GM12878 (cell line): ENCODE measurements at regions not wholly inside any gene's neighbourhood (a gene's known extent, or its start where the extent isn't known, plus 50 kb on each side); places are given as distances from the start of the nearest gene placed in this dataset.

Source experiments
- ATAC-seq: fragments of 200-7000 bp; cut with Tn5 transposase; 3 replicates; pipeline ENCODE4 v1.9.1; 2020; ENCODE audit warnings: mild to moderate bottlenecking, moderate library complexity
- BruUV-seq: library from RNA; stranded (reverse); fragments of 400-500 nt; replicated peaks from 2 replicates; lab custom pipeline; 2021; lab: Mats Ljungman, UMichigan
- CTCF ChIA-PET: fragments of 300-600 bp; sonication (Branson Sonifier 250); formaldehyde crosslinking; extraction: SDS; loops from one replicate; lab custom pipeline; 2021; ENCODE audit warnings: inconsistent platforms; lab: Yijun Ruan, JAX
- POLR2A ChIA-PET: fragments of 350-600 bp; formaldehyde crosslinking; extraction: SDS; loops from one replicate; lab custom pipeline; 2021; ENCODE audit warnings: inconsistent platforms; lab: Charles Lee
- RAD21 ChIA-PET: fragments of 300-600 bp; sonication (Branson Sonifier 250); formaldehyde crosslinking; loops from one replicate; lab custom pipeline; 2023; ENCODE audit warnings: antibody characterized with exemption; ENCODE audit not compliant: unreplicated experiment; lab: Charles Lee
- SMC1A ChIA-PET: fragments of 300-600 bp; sonication (Branson Sonifier 250); formaldehyde crosslinking; loops from one replicate; lab custom pipeline; 2023; ENCODE audit not compliant: unreplicated experiment, uncharacterized antibody; lab: Charles Lee
- DNase-seq: peaks from one replicate; pipeline ENCODE4 v3.0.0-alpha.2; 2011; ENCODE audit warnings: low read depth, low spot score
- FAIRE-seq: peaks from 3 replicates; lab custom pipeline; 2011; peaks lifted over from hg19 to GRCh38; lab: Jason Lieb, UNC
- H2AFZ ChIP-seq: 2 replicates; pipeline ENCODE4 v1.6.0; 2011; ENCODE audit warnings: low read depth, low read length, control low read depth; ENCODE audit not compliant: control insufficient read depth
- H3K27ac ChIP-seq: 2 replicates; pipeline ENCODE4 v1.5.1; 2011; ENCODE audit warnings: control low read depth; ENCODE audit not compliant: control insufficient read depth, insufficient read depth
- H3K27me3 ChIP-seq, 2 experiments: replicated peaks in 1 of 2; 2 replicates each; pipeline versions ENCODE4 v1.6.0 to v1.6.1; 2011; ENCODE audit warnings: low read length in 1 of 2; ENCODE audit not compliant: control insufficient read depth in 2 of 2, insufficient read depth in 2 of 2
- H3K36me3 ChIP-seq, 2 experiments: 2 replicates each; pipeline ENCODE4 v1.5.1; 2011; ENCODE audit warnings: low read length in 1 of 2; ENCODE audit not compliant: control insufficient read depth in 2 of 2, insufficient read depth in 2 of 2
- H3K4me1 ChIP-seq: 2 replicates; pipeline ENCODE4 v1.6.1; 2011; ENCODE audit warnings: mild to moderate bottlenecking, low read length, moderate library complexity, mixed read lengths; ENCODE audit not compliant: control insufficient read depth, insufficient read depth
- H3K4me2 ChIP-seq: 2 replicates; pipeline ENCODE4 v1.6.0; 2011; ENCODE audit warnings: control low read depth; ENCODE audit not compliant: control insufficient read depth, insufficient read depth
- H3K4me3 ChIP-seq: fragments of 200-600 bp; sonication (generic); 2 replicates; pipeline ENCODE4 v1.5.1; 2016
- H3K79me2 ChIP-seq: 2 replicates; pipeline ENCODE4 v1.6.0; 2011; ENCODE audit warnings: low read length; ENCODE audit not compliant: control insufficient read depth, insufficient read depth
- H3K9ac ChIP-seq: 2 replicates; pipeline ENCODE4 v1.8.0; 2011; ENCODE audit warnings: low read length, control low read depth, mixed read lengths; ENCODE audit not compliant: control insufficient read depth, insufficient read depth
- H3K9me3 ChIP-seq: replicated peaks from 3 replicates; pipeline ENCODE4 v1.5.1; 2011; ENCODE audit warnings: mild to moderate bottlenecking, low read length; ENCODE audit not compliant: control insufficient read depth, insufficient read depth
- H4K20me1 ChIP-seq: 2 replicates; pipeline ENCODE4 v1.6.0; 2011; ENCODE audit not compliant: control insufficient read depth, insufficient read depth
- FOXM1 ChIP-seq: IDR thresholded peaks from 2 replicates; pipeline ENCODE4 v1.6.1; 2012; ENCODE audit warnings: low read depth, mild to moderate bottlenecking, inconsistent platforms, low read length, moderate library complexity
- MAX ChIP-seq: IDR thresholded peaks from 2 replicates; pipeline ENCODE4 v1.6.1; 2012; ENCODE audit warnings: low read depth, low read length, improper control_type of control experiment
- MTA2 ChIP-seq: fragments of 450-650 bp; IDR thresholded peaks from 2 replicates; pipeline ENCODE4 v1.6.1; 2016; ENCODE audit warnings: low read depth, mild to moderate bottlenecking, moderate library complexity
- PAX5 ChIP-seq: IDR thresholded peaks from 2 replicates; pipeline ENCODE4 v1.6.1; 2011; ENCODE audit warnings: low read depth, low read length, borderline replicate concordance
- SMAD5 ChIP-seq: IDR thresholded peaks from 2 replicates; pipeline ENCODE4 v1.6.1; 2016; ENCODE audit warnings: antibody characterized with exemption, low read depth
- WRNIP1 ChIP-seq: IDR thresholded peaks from 2 replicates; pipeline ENCODE4 v1.6.1; 2011; ENCODE audit warnings: low read depth, low read length, improper control_type of control experiment, borderline replicate concordance
- ZNF274 ChIP-seq: IDR thresholded peaks from one replicate; pipeline ENCODE4 v1.8.0; 2011; ENCODE audit not compliant: insufficient read length, insufficient read depth
- WGBS: methylation state at CpG from one replicate; pipeline ENCODE4 v1.1.6; 2016; ENCODE audit warnings: low lambda C conversion rate; ENCODE audit not compliant: insufficient replicate concordance, insufficient coverage; ENCODE audit errors: missing lambda C conversion rate; 5-methylcytosine and 5-hydroxymethylcytosine counted together
- in situ Hi-C: fragments of 300-500 bp; cut with MboI; formaldehyde crosslinking; loops from 9 replicates; pipeline ENCODE4 v1.14.3; 2018; ENCODE audit warnings: mixed read lengths
- intact Hi-C: fragments of 100-400 bp; cut with micrococcal nuclease; formaldehyde crosslinking; loops from one replicate; pipeline ENCODE4 v1.14.2; 2022; ENCODE audit not compliant: unreplicated experiment
- TF ChIP-seq, protein P1 (sequence below): fragments of 450-650 bp; formaldehyde crosslinking; IDR thresholded peaks from 2 replicates; pipeline ENCODE4 v1.4.0; 2020; ENCODE audit warnings: mild to moderate bottlenecking, moderate library complexity
- TF ChIP-seq, protein P2 (sequence below): fragments of 450-650 bp; IDR thresholded peaks from 2 replicates; pipeline ENCODE4 v1.6.1; 2017; ENCODE audit warnings: antibody characterized with exemption, mild to moderate bottlenecking, moderate library complexity
- TF ChIP-seq, protein P3 (sequence below): IDR thresholded peaks from 2 replicates; pipeline ENCODE4 v1.6.1; 2011; ENCODE audit warnings: borderline replicate concordance, low read depth, mild to moderate bottlenecking, moderate library complexity, low read length; ENCODE audit not compliant: insufficient read depth, poor library complexity, severe bottlenecking

DNA sequence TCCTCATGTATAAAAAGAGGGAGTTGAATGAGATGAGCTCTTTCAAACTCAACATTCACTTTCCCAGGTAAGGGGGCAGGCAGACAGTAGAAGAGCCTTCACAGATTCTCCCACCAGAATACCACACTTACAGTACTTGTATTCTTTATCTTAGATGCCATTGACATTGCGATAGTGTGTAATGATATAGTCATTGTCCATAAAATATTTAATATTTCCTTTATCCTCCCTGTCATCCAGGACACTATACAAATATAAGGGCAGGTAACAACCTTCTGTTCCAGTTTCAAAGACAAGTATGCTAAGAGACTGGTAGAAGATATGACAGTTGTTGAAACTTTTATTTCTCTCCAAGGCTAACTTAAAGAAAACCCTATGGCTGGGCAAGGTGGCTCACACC lies 56.5 kb upstream of the MTF2 start:
- Histone ChIP-seq H3K36me3 (no peaks in the 10 kb centered on the region), H3K4me2 (no peak overlapping the region), H3K27ac (no peak overlapping the region), H3K9me3 (no peaks in the 10 kb centered on the region), H3K9ac (no peak overlapping the region), H4K20me1 (no peaks in the 10 kb centered on the region), H2AFZ (no peak overlapping the region), H3K4me1 (no peaks in the 10 kb centered on the region; the same call in 1 of the 2 replicates), H3K27me3 (no peaks in the 10 kb centered on the region; a peak in 1 of 4 replicates), H3K4me3 (no peak overlapping the region), H3K79me2 (no peaks in the 10 kb centered on the region)
- 100% methylated on average over 1 of the region's 1 CpG for WGBS
- SMC1A ChIA-PET: interaction anchor here (0.9 to 4.9 kb wide), 13 partner anchors 11 to 95 kb away, joined by 3 to 57 read pairs (median 4); no protein-coding TSS in a partner anchor
- intact Hi-C loops (no loop called here), in situ Hi-C loops (no loop called here)
- no peak for DNase-seq
- RAD21 ChIA-PET: interaction anchor here (0.9 to 3.5 kb wide), 6 partner anchors 8 to 48 kb away, joined by 3 to 36 read pairs (median 4); no protein-coding TSS in a partner anchor
- no peak for ATAC-seq
- no TSS peak for BruUV-seq
- POLR2A ChIA-PET: interaction anchor here (1.0 kb wide), 1 partner anchor 40 kb away, joined by 3 read pairs; no protein-coding TSS in a partner anchor
- TF ChIP-seq FOXM1 (no peak), MTA2 (no peak), SMAD5 (no peak), ZNF274 (no peak), MAX (no peak), PAX5 (no peak), WRNIP1 (no peak)
- TF ChIP-seq, protein P1, sequence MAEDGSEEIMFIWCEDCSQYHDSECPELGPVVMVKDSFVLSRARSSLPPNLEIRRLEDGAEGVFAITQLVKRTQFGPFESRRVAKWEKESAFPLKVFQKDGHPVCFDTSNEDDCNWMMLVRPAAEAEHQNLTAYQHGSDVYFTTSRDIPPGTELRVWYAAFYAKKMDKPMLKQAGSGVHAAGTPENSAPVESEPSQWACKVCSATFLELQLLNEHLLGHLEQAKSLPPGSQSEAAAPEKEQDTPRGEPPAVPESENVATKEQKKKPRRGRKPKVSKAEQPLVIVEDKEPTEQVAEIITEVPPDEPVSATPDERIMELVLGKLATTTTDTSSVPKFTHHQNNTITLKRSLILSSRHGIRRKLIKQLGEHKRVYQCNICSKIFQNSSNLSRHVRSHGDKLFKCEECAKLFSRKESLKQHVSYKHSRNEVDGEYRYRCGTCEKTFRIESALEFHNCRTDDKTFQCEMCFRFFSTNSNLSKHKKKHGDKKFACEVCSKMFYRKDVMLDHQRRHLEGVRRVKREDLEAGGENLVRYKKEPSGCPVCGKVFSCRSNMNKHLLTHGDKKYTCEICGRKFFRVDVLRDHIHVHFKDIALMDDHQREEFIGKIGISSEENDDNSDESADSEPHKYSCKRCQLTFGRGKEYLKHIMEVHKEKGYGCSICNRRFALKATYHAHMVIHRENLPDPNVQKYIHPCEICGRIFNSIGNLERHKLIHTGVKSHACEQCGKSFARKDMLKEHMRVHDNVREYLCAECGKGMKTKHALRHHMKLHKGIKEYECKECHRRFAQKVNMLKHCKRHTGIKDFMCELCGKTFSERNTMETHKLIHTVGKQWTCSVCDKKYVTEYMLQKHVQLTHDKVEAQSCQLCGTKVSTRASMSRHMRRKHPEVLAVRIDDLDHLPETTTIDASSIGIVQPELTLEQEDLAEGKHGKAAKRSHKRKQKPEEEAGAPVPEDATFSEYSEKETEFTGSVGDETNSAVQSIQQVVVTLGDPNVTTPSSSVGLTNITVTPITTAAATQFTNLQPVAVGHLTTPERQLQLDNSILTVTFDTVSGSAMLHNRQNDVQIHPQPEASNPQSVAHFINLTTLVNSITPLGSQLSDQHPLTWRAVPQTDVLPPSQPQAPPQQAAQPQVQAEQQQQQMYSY (CRISPR knock-in tag): no peak
- TF ChIP-seq, protein P2, sequence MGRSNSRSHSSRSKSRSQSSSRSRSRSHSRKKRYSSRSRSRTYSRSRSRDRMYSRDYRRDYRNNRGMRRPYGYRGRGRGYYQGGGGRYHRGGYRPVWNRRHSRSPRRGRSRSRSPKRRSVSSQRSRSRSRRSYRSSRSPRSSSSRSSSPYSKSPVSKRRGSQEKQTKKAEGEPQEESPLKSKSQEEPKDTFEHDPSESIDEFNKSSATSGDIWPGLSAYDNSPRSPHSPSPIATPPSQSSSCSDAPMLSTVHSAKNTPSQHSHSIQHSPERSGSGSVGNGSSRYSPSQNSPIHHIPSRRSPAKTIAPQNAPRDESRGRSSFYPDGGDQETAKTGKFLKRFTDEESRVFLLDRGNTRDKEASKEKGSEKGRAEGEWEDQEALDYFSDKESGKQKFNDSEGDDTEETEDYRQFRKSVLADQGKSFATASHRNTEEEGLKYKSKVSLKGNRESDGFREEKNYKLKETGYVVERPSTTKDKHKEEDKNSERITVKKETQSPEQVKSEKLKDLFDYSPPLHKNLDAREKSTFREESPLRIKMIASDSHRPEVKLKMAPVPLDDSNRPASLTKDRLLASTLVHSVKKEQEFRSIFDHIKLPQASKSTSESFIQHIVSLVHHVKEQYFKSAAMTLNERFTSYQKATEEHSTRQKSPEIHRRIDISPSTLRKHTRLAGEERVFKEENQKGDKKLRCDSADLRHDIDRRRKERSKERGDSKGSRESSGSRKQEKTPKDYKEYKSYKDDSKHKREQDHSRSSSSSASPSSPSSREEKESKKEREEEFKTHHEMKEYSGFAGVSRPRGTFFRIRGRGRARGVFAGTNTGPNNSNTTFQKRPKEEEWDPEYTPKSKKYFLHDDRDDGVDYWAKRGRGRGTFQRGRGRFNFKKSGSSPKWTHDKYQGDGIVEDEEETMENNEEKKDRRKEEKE: no peak
- TF ChIP-seq, protein P3, sequence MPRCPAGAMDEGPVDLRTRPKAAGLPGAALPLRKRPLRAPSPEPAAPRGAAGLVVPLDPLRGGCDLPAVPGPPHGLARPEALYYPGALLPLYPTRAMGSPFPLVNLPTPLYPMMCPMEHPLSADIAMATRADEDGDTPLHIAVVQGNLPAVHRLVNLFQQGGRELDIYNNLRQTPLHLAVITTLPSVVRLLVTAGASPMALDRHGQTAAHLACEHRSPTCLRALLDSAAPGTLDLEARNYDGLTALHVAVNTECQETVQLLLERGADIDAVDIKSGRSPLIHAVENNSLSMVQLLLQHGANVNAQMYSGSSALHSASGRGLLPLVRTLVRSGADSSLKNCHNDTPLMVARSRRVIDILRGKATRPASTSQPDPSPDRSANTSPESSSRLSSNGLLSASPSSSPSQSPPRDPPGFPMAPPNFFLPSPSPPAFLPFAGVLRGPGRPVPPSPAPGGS: no peak
- no peak for FAIRE-seq
- CTCF ChIA-PET: interaction anchor here (0.7 to 22.9 kb wide), 11 partner anchors 9 to 236 kb away, joined by 3 to 445 read pairs (median 4); no protein-coding TSS in a partner anchor
